GM21528 (cell line): ENCODE measurements at regions not wholly inside any gene's neighbourhood (a gene's known extent, or its start where the extent isn't known, plus 50 kb on each side); places are given as distances from the start of the nearest gene placed in this dataset.

Experiments used
- ATAC-seq: cut with Tn5 transposase; IDR thresholded peaks from one replicate; pipeline ENCODE4 v1.9.1; 2021; ENCODE audit warnings: mild to moderate bottlenecking, moderate library complexity; ENCODE audit not compliant: unreplicated experiment, low FRiP score

- ATAC-seq: no peak
Observed at GRCh38 chr4:138927072-138927471, 88.5 kb upstream of the NOCT start.

GRCh38 chr4:138925495-138925894, 90.1 kb upstream of the NOCT start:
- ATAC-seq: no peak

GRCh38 chr4:138919094-138919936, 96.3 kb upstream of the NOCT start:
- no peak for ATAC-seq

GRCh38 chr4:138918169-138918869, 97.3 kb upstream of the NOCT start:
- no peak for ATAC-seq

- no peak for ATAC-seq
Observed at GRCh38 chr4:138916763-138917162, 98.8 kb upstream of the NOCT start.

GRCh38 chr4:138915756-138916155, 99.8 kb upstream of the NOCT start:
- ATAC-seq: no peak

- no peak for ATAC-seq
Observed at GRCh38 chr4:138912704-138913340, 102.8 kb upstream of the NOCT start.

- ATAC-seq: no peak
Observed at GRCh38 chr4:138911909-138912703, 103.5 kb upstream of the NOCT start.

- no peak for ATAC-seq
Observed at GRCh38 chr4:138910914-138911336, 104.7 kb upstream of the NOCT start.

GRCh38 chr4:138910195-138910913, 105.2 kb upstream of the NOCT start:
- no peak for ATAC-seq

GRCh38 chr4:138909587-138909986, 106.0 kb upstream of the NOCT start:
- no peak for ATAC-seq

- ATAC-seq: no peak
Observed at GRCh38 chr4:138908134-138908533, 107.4 kb upstream of the NOCT start.

GRCh38 chr4:138907174-138907573, 108.4 kb upstream of the NOCT start:
- ATAC-seq: no peak

- ATAC-seq: no peak
Observed at GRCh38 chr4:138904793-138905192, 110.8 kb upstream of the NOCT start.

- ATAC-seq: no peak
Observed at GRCh38 chr4:138903185-138903584, 112.4 kb upstream of the NOCT start.

- no peak for ATAC-seq
Observed at GRCh38 chr4:138902705-138903104, 112.9 kb upstream of the NOCT start.

GRCh38 chr4:138901177-138901576, 114.4 kb upstream of the NOCT start:
- no peak for ATAC-seq

GRCh38 chr4:138899999-138900398, 115.6 kb upstream of the NOCT start:
- ATAC-seq: no peak

GRCh38 chr4:138898282-138898681, 117.3 kb upstream of the NOCT start:
- no peak for ATAC-seq

- ATAC-seq: no peak
Observed at GRCh38 chr4:138897811-138898226, 117.8 kb upstream of the NOCT start.
